ENCODE measurements at regions not wholly inside any gene's neighbourhood (a gene's known extent, or its start where the extent isn't known, plus 50 kb on each side); places are given as distances from the start of the nearest gene placed in this dataset.
"Not testable (repeated sequence)": the region's sequence is repeated elsewhere in the genome, so short reads cannot be mapped to it uniquely, and the experiment has no call there.

GRCh38 chr4:126182336-126182735 lies 867.6 kb downstream of the FAT4 start:
- no peak for DNase-seq (ENCODE audit: low spot score)
- ChIA-PET CTCF (no interaction called here), POLR2A (ENCODE audit: low non-redundant PET) (no interaction called here)
- H3K27ac ChIP-seq, result no peak overlapping the region
- TF ChIP-seq, protein P1, sequence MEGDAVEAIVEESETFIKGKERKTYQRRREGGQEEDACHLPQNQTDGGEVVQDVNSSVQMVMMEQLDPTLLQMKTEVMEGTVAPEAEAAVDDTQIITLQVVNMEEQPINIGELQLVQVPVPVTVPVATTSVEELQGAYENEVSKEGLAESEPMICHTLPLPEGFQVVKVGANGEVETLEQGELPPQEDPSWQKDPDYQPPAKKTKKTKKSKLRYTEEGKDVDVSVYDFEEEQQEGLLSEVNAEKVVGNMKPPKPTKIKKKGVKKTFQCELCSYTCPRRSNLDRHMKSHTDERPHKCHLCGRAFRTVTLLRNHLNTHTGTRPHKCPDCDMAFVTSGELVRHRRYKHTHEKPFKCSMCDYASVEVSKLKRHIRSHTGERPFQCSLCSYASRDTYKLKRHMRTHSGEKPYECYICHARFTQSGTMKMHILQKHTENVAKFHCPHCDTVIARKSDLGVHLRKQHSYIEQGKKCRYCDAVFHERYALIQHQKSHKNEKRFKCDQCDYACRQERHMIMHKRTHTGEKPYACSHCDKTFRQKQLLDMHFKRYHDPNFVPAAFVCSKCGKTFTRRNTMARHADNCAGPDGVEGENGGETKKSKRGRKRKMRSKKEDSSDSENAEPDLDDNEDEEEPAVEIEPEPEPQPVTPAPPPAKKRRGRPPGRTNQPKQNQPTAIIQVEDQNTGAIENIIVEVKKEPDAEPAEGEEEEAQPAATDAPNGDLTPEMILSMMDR (conservative IDR thresholded peaks at IDR 0.05; ENCODE audit: low read depth), result no peak

GRCh38 chr4:126182786-126183185 lies 868.0 kb downstream of the FAT4 start:
- no peak overlapping the region for H3K27ac ChIP-seq
- TF ChIP-seq, protein P1 (conservative IDR thresholded peaks at IDR 0.05; ENCODE audit: low read depth), result no peak
- DNase-seq (ENCODE audit: low spot score), result no peak
- ChIA-PET CTCF (no interaction called here), POLR2A (ENCODE audit: low non-redundant PET) (no interaction called here)

GRCh38 chr4:126183206-126183605 lies 868.5 kb downstream of the FAT4 start:
- TF ChIP-seq, protein P1 (conservative IDR thresholded peaks at IDR 0.05; ENCODE audit: low read depth), result no peak
- POLR2A ChIA-PET (ENCODE audit: low non-redundant PET), result no interaction called here
- H3K27ac ChIP-seq, result no peak overlapping the region
- CTCF ChIA-PET, result no interaction called here
- DNase-seq (ENCODE audit: low spot score), result no peak

GRCh38 chr4:126191536-126191935 lies 876.8 kb downstream of the FAT4 start:
- no peak for DNase-seq (ENCODE audit: low spot score)
- ChIA-PET CTCF (no interaction called here), POLR2A (ENCODE audit: low non-redundant PET) (no interaction called here)
- TF ChIP-seq, protein P1 (conservative IDR thresholded peaks at IDR 0.05; ENCODE audit: low read depth), result no peak
- no peak overlapping the region for H3K27ac ChIP-seq

- POLR2A ChIA-PET (ENCODE audit: low non-redundant PET), result no interaction called here
Measured at GRCh38 chr4:126192506-126192905, 877.8 kb downstream of the FAT4 start.

GRCh38 chr4:126201251-126202138 lies 886.7 kb downstream of the FAT4 start:
- POLR2A ChIA-PET (ENCODE audit: low non-redundant PET); CTCF ChIA-PET; H3K27ac ChIP-seq; DNase-seq (ENCODE audit: low spot score): not testable (repeated sequence)

More at GRCh38 chr4:126192506-126192905, 877.8 kb downstream of the FAT4 start:
- no peak for DNase-seq (ENCODE audit: low spot score)
- CTCF ChIA-PET, result no interaction called here
- no peak overlapping the region for H3K27ac ChIP-seq
- TF ChIP-seq, protein P1 (conservative IDR thresholded peaks at IDR 0.05; ENCODE audit: low read depth), result no peak

DNA sequence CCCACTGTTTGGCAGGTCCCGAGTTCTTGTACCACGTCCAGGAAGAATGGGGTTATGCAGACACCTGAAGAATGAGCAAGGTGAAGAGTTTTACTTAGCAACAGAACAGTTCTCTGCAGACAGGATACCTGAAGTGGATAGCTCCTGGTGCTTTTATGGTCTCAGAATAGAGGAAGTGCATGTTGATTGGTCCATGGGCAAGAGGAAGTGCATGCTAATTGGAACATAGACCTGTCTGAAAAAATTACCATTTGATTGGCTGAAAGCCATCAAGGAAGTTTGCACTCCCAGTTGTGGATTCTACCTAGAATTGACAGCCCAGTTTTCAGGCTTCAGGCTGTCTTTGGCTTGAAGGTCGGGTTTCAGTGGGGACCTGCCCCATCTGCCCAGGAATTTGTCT lies 887.5 kb downstream of the FAT4 start:
- no peak for DNase-seq (ENCODE audit: low spot score)
- no peak overlapping the region for H3K27ac ChIP-seq
- CTCF ChIA-PET, result no interaction called here
- TF ChIP-seq, protein P1 (conservative IDR thresholded peaks at IDR 0.05; ENCODE audit: low read depth), result no peak
- POLR2A ChIA-PET (ENCODE audit: low non-redundant PET), result no interaction called here

All from RWPE1 (cell line).